ENCODE measurements at regions not wholly inside any gene's neighbourhood (a gene's known extent, or its start where the extent isn't known, plus 50 kb on each side); places are given as distances from the start of the nearest gene placed in this dataset.

GRCh38 chr17:33687831-33688230 is 394.7 kb upstream of the ASIC2 start:
- no peak for TF ChIP-seq NFIC (IDR thresholded peaks at IDR 0.05)
- no peak for TF ChIP-seq TCF12 (IDR thresholded peaks at IDR 0.05; ENCODE audit: low read depth)
- TF ChIP-seq EP300 (IDR thresholded peaks at IDR 0.05; ENCODE audit: borderline replicate concordance) = no peak
- TF ChIP-seq YY1 (IDR thresholded peaks at IDR 0.05; ENCODE audit: low read depth) = no peak
- TF ChIP-seq CREB1 (IDR thresholded peaks at IDR 0.05; ENCODE audit: low read depth) = no peak

Measured in Ishikawa (cell line).